ENCODE measurements at regions not wholly inside any gene's neighbourhood (a gene's known extent, or its start where the extent isn't known, plus 50 kb on each side); places are given as distances from the start of the nearest gene placed in this dataset.

- Histone ChIP-seq H3K27ac (ENCODE audit: low read length) (no peak overlapping the region), H3K9ac (ENCODE audit: low read length) (no peak overlapping the region), H4K20me1 (ENCODE audit: insufficient read depth, low read length) (no peaks in the 10 kb centered on the region), H3K4me2 (ENCODE audit: low read depth, low read length) (no peak overlapping the region), H3K27me3 (replicated peaks; ENCODE audit: insufficient read depth, low read length) (peaks cover 46% of the 10 kb centered on the region), H3K4me3 (ENCODE audit: low read length) (no peak overlapping the region), H3K9me3 (replicated peaks; ENCODE audit: insufficient read depth, low read length) (no peaks in the 10 kb centered on the region), H3K79me2 (ENCODE audit: low read length) (no peaks in the 10 kb centered on the region), H3K36me3 (replicated peaks; ENCODE audit: insufficient read depth, low read length) (no peaks in the 10 kb centered on the region), H2AFZ (ENCODE audit: low read length) (no peak overlapping the region), H3F3A (ENCODE audit: insufficient read depth, low read length) (no peaks in the 10 kb centered on the region), H3K9me2 (replicated peaks; ENCODE audit: insufficient read depth, low read length) (no peaks in the 10 kb centered on the region), H3K4me1 (ENCODE audit: low read length) (no peaks in the 10 kb centered on the region)
- no peak for TF ChIP-seq EZH2phosphoT487 (IDR thresholded peaks at IDR 0.05; ENCODE audit: low read length)
- no peak for TF ChIP-seq EZH2 (optimal IDR thresholded peaks at IDR 0.05; ENCODE audit: low read depth, low read length)
- TF ChIP-seq CTCF (IDR thresholded peaks at IDR 0.05; ENCODE audit: low read length), result no peak
- no peak for DNase-seq
Observed at GRCh38 chr15:77697893-77698292, 65.2 kb upstream of the LINGO1 start.

- Histone ChIP-seq H3K27ac (ENCODE audit: low read length) (no peak overlapping the region), H2AFZ (ENCODE audit: low read length) (no peak overlapping the region), H3F3A (ENCODE audit: insufficient read depth, low read length) (no peaks in the 10 kb centered on the region), H3K27me3 (replicated peaks; ENCODE audit: insufficient read depth, low read length) (peaks cover 56% of the 10 kb centered on the region), H4K20me1 (ENCODE audit: insufficient read depth, low read length) (no peaks in the 10 kb centered on the region), H3K9me3 (replicated peaks; ENCODE audit: insufficient read depth, low read length) (no peaks in the 10 kb centered on the region), H3K79me2 (ENCODE audit: low read length) (no peaks in the 10 kb centered on the region), H3K4me2 (ENCODE audit: low read depth, low read length) (no peak overlapping the region), H3K36me3 (replicated peaks; ENCODE audit: insufficient read depth, low read length) (no peaks in the 10 kb centered on the region), H3K4me1 (ENCODE audit: low read length) (no peaks in the 10 kb centered on the region), H3K9me2 (replicated peaks; ENCODE audit: insufficient read depth, low read length) (no peaks in the 10 kb centered on the region), H3K9ac (ENCODE audit: low read length) (no peak overlapping the region), H3K4me3 (ENCODE audit: low read length) (no peak overlapping the region)
- no peak for DNase-seq
- TF ChIP-seq EZH2 (optimal IDR thresholded peaks at IDR 0.05; ENCODE audit: low read depth, low read length) (no peak), EZH2phosphoT487 (IDR thresholded peaks at IDR 0.05; ENCODE audit: low read length) (no peak), CTCF (IDR thresholded peaks at IDR 0.05; ENCODE audit: low read length) (no peak)
Observed at GRCh38 chr15:77696871-77697270, 64.2 kb upstream of the LINGO1 start.

GRCh38 chr15:77695961-77696582 lies 63.4 kb upstream of the LINGO1 start:
- H3K4me3 ChIP-seq (ENCODE audit: low read length), result no peak overlapping the region
- no peaks in the 10 kb centered on the region for H3K9me2 ChIP-seq (replicated peaks; ENCODE audit: insufficient read depth, low read length)
- H3K27ac ChIP-seq (ENCODE audit: low read length), result no peak overlapping the region
- no peaks in the 10 kb centered on the region for H3K9me3 ChIP-seq (replicated peaks; ENCODE audit: insufficient read depth, low read length)
- TF ChIP-seq EZH2phosphoT487 (IDR thresholded peaks at IDR 0.05; ENCODE audit: low read length) (no peak), CTCF (IDR thresholded peaks at IDR 0.05; ENCODE audit: low read length) (no peak), EZH2 (optimal IDR thresholded peaks at IDR 0.05; ENCODE audit: low read depth, low read length) (no peak)
- no peaks in the 10 kb centered on the region for H3K79me2 ChIP-seq (ENCODE audit: low read length)
- H3K4me2 ChIP-seq (ENCODE audit: low read depth, low read length), result no peak overlapping the region
- no peak for DNase-seq
- H4K20me1 ChIP-seq (ENCODE audit: insufficient read depth, low read length), result no peaks in the 10 kb centered on the region
- H3K36me3 ChIP-seq (replicated peaks; ENCODE audit: insufficient read depth, low read length), result no peaks in the 10 kb centered on the region
- H2AFZ ChIP-seq (ENCODE audit: low read length), result no peak overlapping the region
- no peaks in the 10 kb centered on the region for H3K4me1 ChIP-seq (ENCODE audit: low read length)
- peaks cover 62% of the 10 kb centered on the region for H3K27me3 ChIP-seq (replicated peaks; ENCODE audit: insufficient read depth, low read length)
- no peak overlapping the region for H3K9ac ChIP-seq (ENCODE audit: low read length)
- no peaks in the 10 kb centered on the region for H3F3A ChIP-seq (ENCODE audit: insufficient read depth, low read length)

Measured in MM.1S (cell line).